ENCODE measurements at regions not wholly inside any gene's neighbourhood (a gene's known extent, or its start where the extent isn't known, plus 50 kb on each side); places are given as distances from the start of the nearest gene placed in this dataset.

GRCh38 chr4:116018831-116019230 is 905.4 kb upstream of the NDST4 start:
- no peak overlapping the region for H3K4me3 ChIP-seq (ENCODE audit: low read depth, low read length)
- TF ChIP-seq CTCF (IDR thresholded peaks at IDR 0.05; ENCODE audit: control insufficient read depth, extremely low read depth, insufficient read depth) = no peak
- no peak for DNase-seq (ENCODE audit: low read depth)

- TF ChIP-seq CTCF (IDR thresholded peaks at IDR 0.05; ENCODE audit: control insufficient read depth, extremely low read depth, insufficient read depth) = no peak
- no peak for DNase-seq (ENCODE audit: low read depth)
- no peak overlapping the region; the same call in 1 of the 2 replicates for H3K4me3 ChIP-seq (ENCODE audit: low read depth, low read length)
Observed at GRCh38 chr4:116016201-116016600, 902.8 kb upstream of the NDST4 start.

- H3K4me3 ChIP-seq (ENCODE audit: low read depth, low read length) = no peak overlapping the region
- TF ChIP-seq CTCF (IDR thresholded peaks at IDR 0.05; ENCODE audit: control insufficient read depth, extremely low read depth, insufficient read depth) = no peak
- no peak for DNase-seq (ENCODE audit: low read depth)
Observed at GRCh38 chr4:116015549-116015948, 902.1 kb upstream of the NDST4 start.

- no peak for DNase-seq (ENCODE audit: low read depth)
- H3K4me3 ChIP-seq (ENCODE audit: low read depth, low read length) = no peak overlapping the region
Observed at GRCh38 chr4:116015062-116015461, 901.6 kb upstream of the NDST4 start.

GRCh38 chr4:116010923-116011322 is 897.5 kb upstream of the NDST4 start:
- no peak for DNase-seq (ENCODE audit: low read depth)
- no peak overlapping the region for H3K4me3 ChIP-seq (ENCODE audit: low read depth, low read length)
- TF ChIP-seq CTCF (IDR thresholded peaks at IDR 0.05; ENCODE audit: control insufficient read depth, extremely low read depth, insufficient read depth) = no peak

More at GRCh38 chr4:116015062-116015461, 901.6 kb upstream of the NDST4 start:
- no peak for TF ChIP-seq CTCF (IDR thresholded peaks at IDR 0.05; ENCODE audit: control insufficient read depth, extremely low read depth, insufficient read depth)

GRCh38 chr4:116005806-116006088 is 892.3 kb upstream of the NDST4 start:
- H3K4me3 ChIP-seq (ENCODE audit: low read depth, low read length) = no peak overlapping the region
- no peak for TF ChIP-seq CTCF (IDR thresholded peaks at IDR 0.05; ENCODE audit: control insufficient read depth, extremely low read depth, insufficient read depth)
- DNase-seq (ENCODE audit: low read depth) = no peak

GRCh38 chr4:116005037-116005805 is 891.8 kb upstream of the NDST4 start:
- no peak overlapping the region for H3K4me3 ChIP-seq (ENCODE audit: low read depth, low read length)
- DNase-seq (ENCODE audit: low read depth) = no peak
- no peak for TF ChIP-seq CTCF (IDR thresholded peaks at IDR 0.05; ENCODE audit: control insufficient read depth, extremely low read depth, insufficient read depth)

Measured in LNCaP clone FGC (cell line).